ENCODE measurements at regions not wholly inside any gene's neighbourhood (a gene's known extent, or its start where the extent isn't known, plus 50 kb on each side); places are given as distances from the start of the nearest gene placed in this dataset.
A peak's percentile ranks its signal among the peaks of the same experiment; 100 is the strongest.
"Not testable (repeated sequence)": the region's sequence is repeated elsewhere in the genome, so short reads cannot be mapped to it uniquely, and the experiment has no call there.

- DNase-seq (ENCODE audit: low spot score in 2 of 2): peak in 1 of 2 donors; percentile 37
- intact Hi-C loops (cut with DNase I): no loop called here
- Histone ChIP-seq H3K27me3 (no peaks in the 10 kb centered on the region), H3K9me3 (no peaks in the 10 kb centered on the region), H3K27ac (no peak overlapping the region), H3K4me1 (no peaks in the 10 kb centered on the region), H3K4me3 (no peak overlapping the region), H3K36me3 (no peaks in the 10 kb centered on the region)
- no peak for TF ChIP-seq CTCF (IDR thresholded peaks at IDR 0.05)
Measured at GRCh38 chr11:116686866-116687265, 85.9 kb downstream of the BUD13 start.

- no peak for DNase-seq (ENCODE audit: low spot score in 2 of 2)
- Histone ChIP-seq H3K9me3 (no peaks in the 10 kb centered on the region), H3K36me3 (no peaks in the 10 kb centered on the region), H3K27me3 (no peaks in the 10 kb centered on the region), H3K4me3 (no peak overlapping the region), H3K4me1 (no peaks in the 10 kb centered on the region), H3K27ac (no peak overlapping the region)
- intact Hi-C loops (cut with DNase I): no loop called here
- TF ChIP-seq CTCF (IDR thresholded peaks at IDR 0.05): no peak
Measured at GRCh38 chr11:116683982-116684381, 88.8 kb downstream of the BUD13 start.

- Histone ChIP-seq H3K4me1 (no peaks in the 10 kb centered on the region), H3K9me3 (no peaks in the 10 kb centered on the region), H3K27ac (no peak overlapping the region), H3K4me3 (no peak overlapping the region), H3K36me3 (no peaks in the 10 kb centered on the region), H3K27me3 (no peaks in the 10 kb centered on the region)
- no peak for TF ChIP-seq CTCF (IDR thresholded peaks at IDR 0.05)
- intact Hi-C loops (cut with DNase I): no loop called here
- no peak for DNase-seq (ENCODE audit: low spot score in 2 of 2)
Measured at GRCh38 chr11:116680349-116681125, 92.2 kb downstream of the BUD13 start.

- no peak overlapping the region for H3K4me3 ChIP-seq
- no peak for DNase-seq (ENCODE audit: low spot score in 2 of 2)
- H3K4me1 ChIP-seq: no peaks in the 10 kb centered on the region
- H3K36me3 ChIP-seq: no peaks in the 10 kb centered on the region
- TF ChIP-seq CTCF (IDR thresholded peaks at IDR 0.05): no peak
- intact Hi-C loops (cut with DNase I): no loop called here
- H3K27ac ChIP-seq: no peak overlapping the region
- H3K9me3 ChIP-seq: no peaks in the 10 kb centered on the region
- H3K27me3 ChIP-seq: no peaks in the 10 kb centered on the region
Measured at GRCh38 chr11:116678887-116679286, 93.9 kb downstream of the BUD13 start.

- H3K9me3 ChIP-seq: peaks cover 4 to 20% of the 10 kb centered on the region in 2 donors
- not testable (repeated sequence) for DNase-seq (ENCODE audit: low spot score in 2 of 2)
Measured at GRCh38 chr11:116667318-116667717, 105.5 kb downstream of the BUD13 start.

GRCh38 chr11:116666673-116667249, 106.0 kb downstream of the BUD13 start:
- peaks cover 4 to 20% of the 10 kb centered on the region in 2 donors for H3K9me3 ChIP-seq
- H3K36me3 ChIP-seq; H3K4me3 ChIP-seq; DNase-seq (ENCODE audit: low spot score in 2 of 2); H3K27me3 ChIP-seq; H3K27ac ChIP-seq; intact Hi-C loops (cut with DNase I); H3K4me1 ChIP-seq: not testable (repeated sequence)

More at GRCh38 chr11:116667318-116667717, 105.5 kb downstream of the BUD13 start:
- H3K4me1 ChIP-seq; H3K27me3 ChIP-seq; H3K36me3 ChIP-seq; intact Hi-C loops (cut with DNase I); H3K27ac ChIP-seq; H3K4me3 ChIP-seq: not testable (repeated sequence)
